Putamen (tissue), 1 donor: ENCODE measurements at regions not wholly inside any gene's neighbourhood (a gene's known extent, or its start where the extent isn't known, plus 50 kb on each side); places are given as distances from the start of the nearest gene placed in this dataset.

Experiments used
- DNase-seq: peaks from one replicate; pipeline ENCODE4 v3.0.0-alpha.2; 2016; ENCODE audit warnings: low spot score

GRCh38 chr2:23132823-23133595, 252.0 kb upstream of the KLHL29 start:
- DNase-seq = no peak

GRCh38 chr2:23134726-23135125, 250.3 kb upstream of the KLHL29 start:
- no peak for DNase-seq

GRCh38 chr2:23135481-23136100, 249.4 kb upstream of the KLHL29 start:
- no peak for DNase-seq

- no peak for DNase-seq
Observed at GRCh38 chr2:23137166-23137565, 247.8 kb upstream of the KLHL29 start.

GRCh38 chr2:23138701-23139100, 246.3 kb upstream of the KLHL29 start:
- no peak for DNase-seq

GRCh38 chr2:23145460-23145859, 239.5 kb upstream of the KLHL29 start:
- DNase-seq = no peak

GRCh38 chr2:23146011-23146410, 239.0 kb upstream of the KLHL29 start:
- DNase-seq = no peak

GRCh38 chr2:23148342-23148741, 236.6 kb upstream of the KLHL29 start:
- DNase-seq = no peak

GRCh38 chr2:23149777-23150176, 235.2 kb upstream of the KLHL29 start:
- no peak for DNase-seq

- DNase-seq = no peak
Observed at GRCh38 chr2:23153484-23153883, 231.5 kb upstream of the KLHL29 start.

- DNase-seq = no peak
Observed at GRCh38 chr2:23155022-23155421, 230.0 kb upstream of the KLHL29 start.

- no peak for DNase-seq
Observed at GRCh38 chr2:23157812-23158211, 227.2 kb upstream of the KLHL29 start.

GRCh38 chr2:23158306-23158705, 226.7 kb upstream of the KLHL29 start:
- no peak for DNase-seq

GRCh38 chr2:23159746-23160405, 225.1 kb upstream of the KLHL29 start:
- DNase-seq = no peak

- DNase-seq = no peak
Observed at GRCh38 chr2:23164173-23164572, 220.8 kb upstream of the KLHL29 start.

- no peak for DNase-seq
Observed at GRCh38 chr2:23169896-23170295, 215.1 kb upstream of the KLHL29 start.

- no peak for DNase-seq
Observed at GRCh38 chr2:23171108-23171507, 213.9 kb upstream of the KLHL29 start.

GRCh38 chr2:23178396-23178795, 206.6 kb upstream of the KLHL29 start:
- no peak for DNase-seq

GRCh38 chr2:23183733-23184132, 201.2 kb upstream of the KLHL29 start:
- DNase-seq = no peak

- no peak for DNase-seq
Observed at GRCh38 chr2:23198316-23199114, 186.5 kb upstream of the KLHL29 start.

GRCh38 chr2:23199115-23199918, 185.7 kb upstream of the KLHL29 start:
- no peak for DNase-seq
